Thyroid gland (tissue), 4 donors: ENCODE measurements at regions not wholly inside any gene's neighbourhood (a gene's known extent, or its start where the extent isn't known, plus 50 kb on each side); places are given as distances from the start of the nearest gene placed in this dataset.

Experiments used
- DNase-seq, 2 donors: peaks; one replicate each; pipeline ENCODE4 v3.0.0-alpha.2; 2019
- H3K27ac ChIP-seq, 3 donors: fragments of 200-600 bp; sonication (generic); 1 replicate in 2 of 3; 2 replicates in 1 of 3; pipeline ENCODE4 v1.5.1; 2016 to 2019; ENCODE audit warnings: mild to moderate bottlenecking in 1 of 3, moderate library complexity in 1 of 3
- H3K27me3 ChIP-seq: fragments of 200-600 bp; sonication (generic); one replicate; pipeline ENCODE4 v1.5.1; 2019
- H3K36me3 ChIP-seq, 2 donors: fragments of 200-600 bp; sonication (generic); one replicate each; pipeline ENCODE4 v1.5.1; 2016 to 2019
- H3K4me1 ChIP-seq, 2 donors: fragments of 200-600 bp; sonication (generic); one replicate each; pipeline ENCODE4 v1.5.1; 2017 to 2019
- H3K4me3 ChIP-seq, 3 donors: fragments of 200-600 bp; sonication (generic); replicated peaks in 1 of 3; 1 replicate in 2 of 3; 2 replicates in 1 of 3; pipeline ENCODE4 v1.5.1; 2016; ENCODE audit warnings: mild to moderate bottlenecking in 1 of 3
- H3K9me3 ChIP-seq: fragments of 200-600 bp; sonication (generic); one replicate; pipeline ENCODE4 v1.5.1; 2017
- POLR2A ChIP-seq, 2 donors: fragments of 450-650 bp; IDR thresholded peaks; one replicate each; pipeline ENCODE4 v1.6.1; 2017; ENCODE audit warnings: antibody characterized with exemption in 2 of 2, mild to moderate bottlenecking in 2 of 2, moderate library complexity in 1 of 2
- WGBS, 2 donors: methylation state at CpG; one replicate each; pipeline ENCODE4 v1.1.5; 2017; 5-methylcytosine and 5-hydroxymethylcytosine counted together
- intact Hi-C: fragments of 100-400 bp; cut with DNase I; formaldehyde crosslinking; loops from one replicate; pipeline ENCODE4 v1.15.1; 2023
- TF ChIP-seq, protein P1 (sequence below), 6 experiments: fragments of 200-600 bp in 3 of 6; fragments of 450-650 bp in 3 of 6; sonication (generic) in 3 of 6; IDR thresholded peaks; one replicate each; pipeline ENCODE4 v1.5.1; 2016 to 2019; ENCODE audit warnings: antibody characterized with exemption in 6 of 6, mild to moderate bottlenecking in 2 of 6, inconsistent platforms in 1 of 6, moderate library complexity in 1 of 6

GRCh38 chr4:119697887-119698393, 69.3 kb upstream of the PDE5A start:
- no peak overlapping the region for H3K4me3 ChIP-seq
- H3K4me1 ChIP-seq, result no peaks in the 10 kb centered on the region
- no peak overlapping the region for H3K27ac ChIP-seq
- H3K27me3 ChIP-seq, result no peaks in the 10 kb centered on the region
- H3K9me3 ChIP-seq, result no peaks in the 10 kb centered on the region
- intact Hi-C loops, result no loop called here
- no peak for DNase-seq
- 82 to 86% methylated on average over 4 of the region's 4 CpGs for WGBS, 2 donors
- H3K36me3 ChIP-seq, result no peaks in the 10 kb centered on the region
- TF ChIP-seq, protein P1, sequence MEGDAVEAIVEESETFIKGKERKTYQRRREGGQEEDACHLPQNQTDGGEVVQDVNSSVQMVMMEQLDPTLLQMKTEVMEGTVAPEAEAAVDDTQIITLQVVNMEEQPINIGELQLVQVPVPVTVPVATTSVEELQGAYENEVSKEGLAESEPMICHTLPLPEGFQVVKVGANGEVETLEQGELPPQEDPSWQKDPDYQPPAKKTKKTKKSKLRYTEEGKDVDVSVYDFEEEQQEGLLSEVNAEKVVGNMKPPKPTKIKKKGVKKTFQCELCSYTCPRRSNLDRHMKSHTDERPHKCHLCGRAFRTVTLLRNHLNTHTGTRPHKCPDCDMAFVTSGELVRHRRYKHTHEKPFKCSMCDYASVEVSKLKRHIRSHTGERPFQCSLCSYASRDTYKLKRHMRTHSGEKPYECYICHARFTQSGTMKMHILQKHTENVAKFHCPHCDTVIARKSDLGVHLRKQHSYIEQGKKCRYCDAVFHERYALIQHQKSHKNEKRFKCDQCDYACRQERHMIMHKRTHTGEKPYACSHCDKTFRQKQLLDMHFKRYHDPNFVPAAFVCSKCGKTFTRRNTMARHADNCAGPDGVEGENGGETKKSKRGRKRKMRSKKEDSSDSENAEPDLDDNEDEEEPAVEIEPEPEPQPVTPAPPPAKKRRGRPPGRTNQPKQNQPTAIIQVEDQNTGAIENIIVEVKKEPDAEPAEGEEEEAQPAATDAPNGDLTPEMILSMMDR (IDR thresholded peaks at IDR 0.05), result no peak

DNA sequence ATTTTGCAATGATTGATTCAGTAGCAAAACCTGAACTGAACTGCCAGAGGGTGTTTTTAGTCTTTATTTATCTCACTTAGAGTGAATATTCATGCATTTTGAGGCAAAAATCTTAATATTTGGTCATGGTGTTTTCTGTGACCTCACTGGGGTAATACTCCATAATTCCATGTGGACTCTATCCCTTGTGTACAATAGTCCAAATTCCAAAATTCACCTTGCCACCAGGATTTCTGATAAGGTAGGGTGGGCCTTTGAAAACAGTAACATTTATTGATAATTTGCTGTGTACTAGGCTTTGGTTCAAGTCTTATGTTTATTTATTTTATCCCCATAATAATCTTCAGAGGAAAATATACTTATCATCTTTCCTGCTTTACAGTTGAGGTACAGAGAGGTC, 68.4 kb upstream of the PDE5A start:
- intact Hi-C loops, result no loop called here
- Histone ChIP-seq H3K36me3 (no peaks in the 10 kb centered on the region), H3K4me3 (no peak overlapping the region), H3K4me1 (no peaks in the 10 kb centered on the region), H3K9me3 (no peaks in the 10 kb centered on the region), H3K27ac (no peak overlapping the region), H3K27me3 (no peaks in the 10 kb centered on the region)
- no peak for DNase-seq
- no peak for TF ChIP-seq POLR2A (IDR thresholded peaks at IDR 0.05)
- TF ChIP-seq, protein P1 (IDR thresholded peaks at IDR 0.05), result no peak

DNA sequence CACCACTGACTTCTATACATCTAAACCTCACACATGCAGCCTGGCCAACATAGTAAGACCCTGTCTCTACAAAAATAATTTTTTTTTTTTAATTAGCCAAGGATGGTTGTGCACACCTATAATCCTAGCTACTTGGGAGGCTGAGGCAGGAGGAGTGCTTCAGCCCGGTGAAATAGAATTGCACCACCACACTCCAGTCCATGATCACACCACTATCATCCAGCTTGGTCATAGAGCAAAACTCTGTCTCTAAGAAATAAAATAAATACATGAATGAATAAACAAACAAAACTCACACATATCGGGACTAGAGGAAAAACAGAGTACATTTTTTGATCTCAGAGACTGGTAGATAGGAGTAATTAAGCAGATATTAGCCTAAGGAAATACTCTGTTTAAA, 66.6 kb upstream of the PDE5A start:
- TF ChIP-seq POLR2A (IDR thresholded peaks at IDR 0.05), result no peak
- TF ChIP-seq, protein P1 (IDR thresholded peaks at IDR 0.05), result no peak
- H3K9me3 ChIP-seq, result no peaks in the 10 kb centered on the region
- H3K4me1 ChIP-seq, result no peaks in the 10 kb centered on the region
- H3K4me3 ChIP-seq, result no peak overlapping the region
- no peaks in the 10 kb centered on the region for H3K27me3 ChIP-seq
- no peak overlapping the region for H3K27ac ChIP-seq
- WGBS, 2 donors, result 88% methylated on average over 2 of the region's 2 CpGs
- no peaks in the 10 kb centered on the region for H3K36me3 ChIP-seq
- intact Hi-C loops, result no loop called here
- DNase-seq, result no peak

- intact Hi-C loops, result no loop called here
- Histone ChIP-seq H3K27ac (peak overlapping the region in 1 of 3 donors; percentile 40), H3K4me1 (no peaks in the 10 kb centered on the region), H3K27me3 (no peaks in the 10 kb centered on the region), H3K9me3 (no peaks in the 10 kb centered on the region), H3K4me3 (no peak overlapping the region), H3K36me3 (no peaks in the 10 kb centered on the region)
- DNase-seq, result no peak
- no peak for TF ChIP-seq POLR2A (IDR thresholded peaks at IDR 0.05)
- TF ChIP-seq, protein P1 (IDR thresholded peaks at IDR 0.05), result no peak
Measured at GRCh38 chr4:119693126-119693525, 64.5 kb upstream of the PDE5A start.

DNA sequence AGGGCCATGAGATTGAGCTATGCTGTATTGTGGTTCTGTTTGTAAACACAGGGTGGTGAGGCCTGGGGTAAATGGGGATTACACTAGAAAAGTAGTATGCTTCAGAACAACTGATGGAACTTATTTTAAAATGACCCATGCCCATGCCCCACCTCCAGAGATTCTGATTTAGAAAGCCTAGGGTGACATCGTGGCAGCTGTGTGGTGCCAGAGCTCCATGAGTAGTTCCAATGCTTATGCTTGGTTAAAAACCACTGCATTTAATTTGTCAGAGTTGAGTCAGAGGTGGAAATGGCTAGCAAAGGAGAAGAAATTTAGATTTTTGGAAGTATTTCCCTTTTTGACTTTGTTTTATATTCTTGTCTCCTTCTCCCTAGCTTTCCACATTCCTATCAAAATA, 63.4 kb upstream of the PDE5A start:
- H3K27ac ChIP-seq, result no peak overlapping the region
- H3K9me3 ChIP-seq, result no peaks in the 10 kb centered on the region
- H3K4me3 ChIP-seq, result no peak overlapping the region
- no peak for DNase-seq
- no peaks in the 10 kb centered on the region for H3K27me3 ChIP-seq
- no peaks in the 10 kb centered on the region for H3K36me3 ChIP-seq
- WGBS, 2 donors, result 68 to 69% methylated on average over 1 of the region's 1 CpG
- no peaks in the 10 kb centered on the region for H3K4me1 ChIP-seq
- intact Hi-C loops, result no loop called here
- TF ChIP-seq, protein P1 (IDR thresholded peaks at IDR 0.05), result no peak
- no peak for TF ChIP-seq POLR2A (IDR thresholded peaks at IDR 0.05)
